ENCODE measurements at regions not wholly inside any gene's neighbourhood (a gene's known extent, or its start where the extent isn't known, plus 50 kb on each side); places are given as distances from the start of the nearest gene placed in this dataset.

DNA sequence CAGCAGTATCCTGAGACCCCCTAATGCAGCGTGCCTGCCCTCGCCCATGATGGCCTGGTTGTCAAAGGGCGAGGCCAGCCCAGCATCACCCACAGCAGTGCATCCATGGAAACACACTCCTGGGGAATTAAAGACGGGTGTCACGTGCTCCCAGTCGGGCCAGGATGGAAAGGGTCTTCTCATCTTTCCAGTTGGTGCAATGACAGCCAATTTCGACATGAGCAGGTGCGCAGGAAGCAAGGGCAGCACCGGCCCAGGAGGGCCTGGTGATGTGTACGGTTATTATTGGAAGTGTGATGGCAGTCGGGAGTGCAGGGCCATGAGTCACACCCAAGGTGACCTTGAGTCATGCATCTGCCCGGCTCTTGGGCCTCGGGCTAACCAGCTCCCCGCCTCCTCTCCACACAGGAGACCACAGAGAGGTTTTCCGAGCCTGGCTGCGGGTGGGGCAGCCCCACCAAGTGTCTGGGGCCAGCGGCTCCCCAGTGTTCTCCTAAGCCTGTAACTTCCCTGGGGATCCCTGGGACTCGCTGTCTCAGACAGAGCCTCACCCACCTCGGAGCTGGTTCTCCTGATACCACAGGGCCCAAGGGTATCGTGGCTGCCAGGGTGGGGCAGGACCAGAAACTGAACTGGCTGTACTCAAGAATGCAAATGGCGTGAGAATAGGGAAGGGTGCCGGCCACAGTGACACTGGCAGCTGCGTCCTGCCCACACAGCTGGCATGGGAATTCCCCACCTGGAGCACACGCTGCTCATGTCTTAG is 119.8 kb downstream of the SIK1 start:
- ChIA-PET POLR2A (no interaction called here), RAD21 (ENCODE audit: low non-redundant PET in 1 of 2, low total read pairs in 2 of 2, uncharacterized antibody in 2 of 2, unreplicated experiment in 2 of 2) (no interaction called here), CTCF (no interaction called here)
- H3K9ac ChIP-seq (ENCODE audit: low read length) = no peak overlapping the region
- H3K9me3 ChIP-seq (ENCODE audit: control insufficient read depth in 1 of 2, insufficient read depth in 1 of 2, low read depth in 1 of 2, low read length in 2 of 2) = no peaks in the 10 kb centered on the region
- DNase-seq (ENCODE audit: low read depth, low spot score) (no peak), ATAC-seq (peak; percentile 64)
- peak overlapping the region; percentile 40 for H3K4me2 ChIP-seq (ENCODE audit: low read length)
- H2AFZ ChIP-seq (ENCODE audit: low read depth, low read length, poor library complexity, severe bottlenecking) = no peak overlapping the region
- no peak for TF ChIP-seq ZBTB33 (IDR thresholded peaks at IDR 0.05; ENCODE audit: extremely low read depth, insufficient replicate concordance, low read length)
- no peak for TF ChIP-seq POLR2A (IDR thresholded peaks at IDR 0.05; ENCODE audit: borderline replicate concordance, extremely low read depth, insufficient read depth, insufficient read length)
- no peak for TF ChIP-seq CEBPB (IDR thresholded peaks at IDR 0.05; ENCODE audit: low read depth)
- TF ChIP-seq EZH2phosphoT487 (IDR thresholded peaks at IDR 0.05; ENCODE audit: borderline replicate concordance) = no peak
- no peak for TF ChIP-seq SP1 (IDR thresholded peaks at IDR 0.05; ENCODE audit: low read depth)
- no peak for TF ChIP-seq ELF1 (IDR thresholded peaks at IDR 0.05; ENCODE audit: borderline replicate concordance, low read depth)
- TF ChIP-seq ZFX (IDR thresholded peaks at IDR 0.05) = peak; percentile 10; the same call in 1 of the 2 replicates
- TF ChIP-seq MAX (IDR thresholded peaks at IDR 0.05) = no peak
- no peak for TF ChIP-seq JUND (IDR thresholded peaks at IDR 0.05)
- H3K4me3 ChIP-seq (replicated peaks in 1 of 2; ENCODE audit: low read depth in 1 of 2, low read length in 2 of 2) = no peak overlapping the region
- intact Hi-C loops (cut with micrococcal nuclease) = no loop called here
- no peaks in the 10 kb centered on the region for H4K20me1 ChIP-seq (ENCODE audit: insufficient read depth)
- BruUV-seq (replicated peaks) = no TSS peak
- no peaks in the 10 kb centered on the region for H3K36me3 ChIP-seq (ENCODE audit: control insufficient read depth in 1 of 2, insufficient read depth in 2 of 2, low read length in 2 of 2)
- no peaks in the 10 kb centered on the region for H3K79me2 ChIP-seq (ENCODE audit: insufficient read depth, low read length)
- H3K27ac ChIP-seq (ENCODE audit: low read depth, low read length) = no peak overlapping the region
- no peaks in the 10 kb centered on the region for H3K27me3 ChIP-seq (ENCODE audit: insufficient read depth, low read length)
- H3K4me1 ChIP-seq (ENCODE audit: control insufficient read depth in 1 of 2, insufficient read depth in 2 of 2, low read length in 2 of 2) = peaks cover 0 to 10% of the 10 kb centered on the region in 2 experiments; a peak in 2 of 4 replicates
- H3K9me2 ChIP-seq (ENCODE audit: insufficient read depth) = no peaks in the 10 kb centered on the region

All from HCT116 (cell line).